Natural killer cell (primary cell): ENCODE measurements at regions not wholly inside any gene's neighbourhood (a gene's known extent, or its start where the extent isn't known, plus 50 kb on each side); places are given as distances from the start of the nearest gene placed in this dataset.

Experiments
- ATAC-seq, 3 donors: fragments of 150-1000 bp in 2 of 3; fragments of 200-7000 bp in 1 of 3; cut with Tn5 transposase; 1 replicate in 1 of 3; 2 replicates in 2 of 3; pipeline ENCODE4 v1.10.0; 2021; ENCODE audit warnings: mild to moderate bottlenecking in 2 of 3, moderate library complexity in 2 of 3
- DNase-seq, 2 donors: peaks; one replicate each; pipeline versions ENCODE4 v3.0.0 to v3.0.0-alpha.2; 2013 to 2021; ENCODE audit warnings: mixed read lengths in 1 of 2
- H3K27ac ChIP-seq: one replicate; pipeline ENCODE4 v1.5.1; 2013; ENCODE audit warnings: mild to moderate bottlenecking, low read length
- H3K27me3 ChIP-seq: one replicate; pipeline ENCODE4 v1.6.1; 2013; ENCODE audit warnings: low read length; ENCODE audit not compliant: control insufficient read depth, insufficient read depth
- H3K36me3 ChIP-seq: one replicate; pipeline ENCODE4 v1.6.1; 2013; ENCODE audit warnings: low read length; ENCODE audit not compliant: control insufficient read depth, insufficient read depth
- H3K4me1 ChIP-seq: one replicate; pipeline ENCODE4 v1.6.1; 2013; ENCODE audit warnings: low read length; ENCODE audit not compliant: control insufficient read depth, insufficient read depth
- H3K4me3 ChIP-seq: one replicate; pipeline ENCODE4 v1.5.1; 2013; ENCODE audit warnings: low read length
- H3K9me3 ChIP-seq: one replicate; pipeline ENCODE4 v1.6.1; 2013; ENCODE audit warnings: low read length; ENCODE audit not compliant: control insufficient read depth, insufficient read depth
- H3K27ac Mint-ChIP-seq, 2 donors: one replicate each; pipeline ENCODE4 v1.8.0; 2022; ENCODE audit warnings: mild to moderate bottlenecking in 2 of 2, mixed read lengths in 2 of 2, moderate library complexity in 1 of 2
- H3K27me3 Mint-ChIP-seq, 2 donors: one replicate each; pipeline ENCODE4 v1.8.0; 2022; ENCODE audit warnings: low read depth in 2 of 2, mixed read lengths in 2 of 2
- H3K36me3 Mint-ChIP-seq: one replicate; pipeline ENCODE4 v1.8.0; 2022; ENCODE audit warnings: mixed read lengths
- H3K4me1 Mint-ChIP-seq, 2 donors: one replicate each; pipeline ENCODE4 v1.8.0; 2022; ENCODE audit warnings: mixed read lengths in 2 of 2
- H3K4me3 Mint-ChIP-seq: one replicate; pipeline ENCODE4 v1.8.0; 2022; ENCODE audit warnings: mild to moderate bottlenecking, moderate library complexity, mixed read lengths
- H3K9me3 Mint-ChIP-seq, 2 donors: one replicate each; pipeline ENCODE4 v1.8.0; 2022; ENCODE audit warnings: mixed read lengths in 2 of 2
- CTCF ChIP-seq: fragments of 200-600 bp; IDR thresholded peaks from one replicate; pipeline ENCODE4 v1.8.0; 2022; ENCODE audit warnings: antibody characterized with exemption
- WGBS: methylation state at CpG from one replicate; pipeline ENCODE4 v1.1.7; 2013; ENCODE audit warnings: missing lambda C conversion rate; ENCODE audit not compliant: insufficient coverage; 5-methylcytosine and 5-hydroxymethylcytosine counted together
- intact Hi-C: fragments of 100-400 bp; cut with micrococcal nuclease; formaldehyde crosslinking; loops from one replicate; pipeline ENCODE4 v1.14.2; 2022

GRCh38 chr5:88938488-88938887, 55.5 kb upstream of the MEF2C start:
- H3K9me3 Mint-ChIP-seq, result no peaks in the 10 kb centered on the region
- WGBS, result 70% methylated on average over 3 of the region's 3 CpGs

GRCh38 chr5:88937406-88937805, 54.4 kb upstream of the MEF2C start:
- 97% methylated on average over 4 of the region's 5 CpGs for WGBS
- no peaks in the 10 kb centered on the region for H3K36me3 ChIP-seq
- Mint-ChIP-seq H3K4me3 (no peak overlapping the region), H3K9me3 (no peaks in the 10 kb centered on the region), H3K36me3 (no peaks in the 10 kb centered on the region), H3K4me1 (peaks cover 0 to 5% of the 10 kb centered on the region in 2 donors), H3K27ac (no peak overlapping the region), H3K27me3 (no peaks in the 10 kb centered on the region)
- no peaks in the 10 kb centered on the region for H3K4me1 ChIP-seq
- no peaks in the 10 kb centered on the region for H3K27me3 ChIP-seq
- intact Hi-C loops, result no loop called here
- DNase-seq (no peak), ATAC-seq (no peak)
- H3K9me3 ChIP-seq, result no peaks in the 10 kb centered on the region
- no peak overlapping the region for H3K27ac ChIP-seq
- no peak for TF ChIP-seq CTCF
- H3K4me3 ChIP-seq, result no peak overlapping the region

More at GRCh38 chr5:88938488-88938887, 55.5 kb upstream of the MEF2C start:
- peaks cover 0 to 5% of the 10 kb centered on the region in 2 donors for H3K4me1 Mint-ChIP-seq
- no peak overlapping the region for H3K4me3 Mint-ChIP-seq
- H3K27ac Mint-ChIP-seq, result no peak overlapping the region
- H3K27ac ChIP-seq, result no peak overlapping the region
- no peaks in the 10 kb centered on the region for H3K27me3 Mint-ChIP-seq
- H3K36me3 Mint-ChIP-seq, result no peaks in the 10 kb centered on the region
- H3K27me3 ChIP-seq, result no peaks in the 10 kb centered on the region
- H3K36me3 ChIP-seq, result no peaks in the 10 kb centered on the region
- no peak overlapping the region for H3K4me3 ChIP-seq
- H3K9me3 ChIP-seq, result no peaks in the 10 kb centered on the region
- H3K4me1 ChIP-seq, result no peaks in the 10 kb centered on the region
- intact Hi-C loops, result no loop called here
- TF ChIP-seq CTCF, result no peak
- no peak for DNase-seq
- ATAC-seq, result no peak

- WGBS, result 100% methylated on average over 3 of the region's 3 CpGs
- no peaks in the 10 kb centered on the region for H3K4me1 Mint-ChIP-seq
- no peaks in the 10 kb centered on the region for H3K9me3 Mint-ChIP-seq
- no peaks in the 10 kb centered on the region for H3K4me1 ChIP-seq
- no peak overlapping the region for H3K4me3 Mint-ChIP-seq
- ATAC-seq, result no peak
- H3K36me3 ChIP-seq, result no peaks in the 10 kb centered on the region
- intact Hi-C loops, result no loop called here
- TF ChIP-seq CTCF, result no peak
- no peaks in the 10 kb centered on the region for H3K27me3 Mint-ChIP-seq
- no peak overlapping the region for H3K4me3 ChIP-seq
- DNase-seq, result no peak
- H3K27ac ChIP-seq, result no peak overlapping the region
- no peaks in the 10 kb centered on the region for H3K9me3 ChIP-seq
- H3K36me3 Mint-ChIP-seq, result no peaks in the 10 kb centered on the region
- no peak overlapping the region for H3K27ac Mint-ChIP-seq
- no peaks in the 10 kb centered on the region for H3K27me3 ChIP-seq
Measured at GRCh38 chr5:88934439-88934838, 51.5 kb upstream of the MEF2C start.
